ENCODE measurements at regions not wholly inside any gene's neighbourhood (a gene's known extent, or its start where the extent isn't known, plus 50 kb on each side); places are given as distances from the start of the nearest gene placed in this dataset.

DNA sequence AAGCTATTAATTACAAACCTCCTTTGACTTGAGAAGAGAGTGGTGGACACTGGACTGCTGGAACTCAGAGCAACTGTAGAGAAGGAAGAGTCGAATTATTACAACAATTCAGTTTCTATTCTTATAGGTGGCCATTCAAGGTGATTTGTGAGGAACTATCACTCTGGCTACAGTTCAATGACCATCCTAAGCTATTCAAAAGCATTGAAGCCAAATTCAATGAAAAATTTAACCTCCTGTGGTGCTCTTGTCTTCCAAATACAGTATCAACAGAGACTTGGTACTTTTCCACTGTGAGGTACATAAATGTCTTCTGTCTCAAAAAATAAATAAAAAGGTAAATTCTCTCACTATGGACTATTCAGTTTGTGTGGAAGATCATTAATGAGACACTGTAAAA, 513.3 kb upstream of the SEMA6D start:
- DNase-seq (ENCODE audit: low read depth, low spot score) = no peak
- no peak overlapping the region for H3K27ac ChIP-seq

DNA sequence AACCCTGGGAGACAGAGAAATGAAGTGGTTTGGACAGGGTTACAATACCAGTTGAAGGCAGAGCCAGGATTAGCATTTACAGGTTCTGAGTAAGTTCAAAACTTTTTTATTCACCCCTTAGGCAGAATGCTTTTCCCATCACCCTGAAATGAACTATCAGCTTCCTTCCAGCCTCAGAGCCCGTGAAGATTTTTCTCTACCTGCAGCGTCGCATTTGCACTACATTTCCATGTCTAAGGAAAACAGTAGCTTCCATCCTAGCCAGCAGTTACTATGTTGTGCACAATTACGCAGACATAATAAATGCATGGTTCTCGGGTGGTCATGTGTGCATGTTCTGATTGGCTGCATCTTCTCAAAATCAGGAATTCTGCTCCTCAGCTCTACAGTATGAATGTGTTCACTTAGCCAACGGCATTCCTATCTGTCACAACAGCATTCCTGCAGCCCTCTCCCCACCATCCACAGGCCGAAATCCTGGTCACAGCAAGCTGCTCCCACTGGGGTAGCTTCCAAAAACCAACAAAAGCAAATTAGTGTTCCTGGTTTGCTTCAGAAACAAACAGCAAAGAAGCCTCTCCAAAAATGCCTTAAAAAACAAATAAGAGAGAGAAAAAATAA, 510.8 kb upstream of the SEMA6D start:
- H3K27ac ChIP-seq = no peak overlapping the region
- no peak for DNase-seq (ENCODE audit: low read depth, low spot score)

DNA sequence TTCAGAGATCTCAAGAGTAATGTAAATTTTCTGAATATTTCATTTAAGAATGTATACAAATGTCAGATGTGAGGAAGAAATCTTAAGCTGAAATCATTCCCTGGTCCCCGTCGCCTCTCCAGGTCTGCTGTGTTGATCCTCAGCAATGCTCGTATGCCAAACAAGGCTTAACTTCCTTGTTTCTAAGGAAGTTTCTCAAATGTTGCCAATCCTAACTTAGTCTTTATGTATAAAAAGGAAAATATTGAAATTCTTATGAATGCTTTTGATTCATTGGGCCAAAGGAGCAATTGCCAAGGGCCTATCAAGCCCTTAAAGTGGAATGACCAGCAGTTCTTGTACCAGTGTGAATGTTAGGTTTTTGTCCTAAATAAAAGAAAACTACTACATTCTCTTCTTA, 507.7 kb upstream of the SEMA6D start:
- DNase-seq (ENCODE audit: low read depth, low spot score) = no peak

DNA sequence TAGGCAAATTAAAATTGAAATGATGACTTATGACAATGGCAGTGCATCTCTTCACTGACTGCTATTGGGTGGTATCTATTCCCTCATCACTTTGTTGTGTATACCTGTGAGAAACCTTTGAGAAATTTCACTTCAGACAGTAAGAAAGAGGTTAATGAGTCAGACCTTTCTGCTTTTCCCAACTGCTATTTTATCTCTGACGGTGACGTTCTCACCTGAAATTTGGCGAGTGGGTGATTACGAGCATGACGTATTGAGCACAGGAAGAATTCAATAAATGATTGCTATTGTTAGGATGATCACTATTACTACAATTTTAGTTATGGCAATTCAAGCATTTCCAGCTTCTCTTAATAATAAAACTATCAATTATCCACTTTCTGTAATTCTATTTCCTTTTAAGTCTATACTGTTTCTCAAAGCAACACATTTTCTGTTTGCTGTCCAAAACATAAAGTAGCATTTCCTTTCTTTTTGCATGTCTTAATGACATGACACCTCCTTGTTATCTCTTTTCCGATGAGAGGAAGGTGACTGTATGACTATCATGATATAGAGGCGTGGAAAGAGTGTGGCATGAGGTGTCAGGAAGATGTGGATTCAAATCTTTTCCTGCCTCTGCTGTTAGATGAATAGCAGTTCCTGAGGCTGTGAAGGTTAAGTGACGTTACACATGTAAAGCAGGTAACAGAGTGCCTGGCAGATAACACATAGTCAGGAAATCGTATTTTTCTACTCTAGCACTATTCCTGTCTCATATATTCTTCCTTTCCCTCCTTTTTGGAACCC, 504.9 kb upstream of the SEMA6D start:
- no peak for DNase-seq (ENCODE audit: low read depth, low spot score)
- no peak overlapping the region for H3K27ac ChIP-seq

More for the DNA sequence above, 507.7 kb upstream of the SEMA6D start:
- no peak overlapping the region for H3K27ac ChIP-seq

DNA sequence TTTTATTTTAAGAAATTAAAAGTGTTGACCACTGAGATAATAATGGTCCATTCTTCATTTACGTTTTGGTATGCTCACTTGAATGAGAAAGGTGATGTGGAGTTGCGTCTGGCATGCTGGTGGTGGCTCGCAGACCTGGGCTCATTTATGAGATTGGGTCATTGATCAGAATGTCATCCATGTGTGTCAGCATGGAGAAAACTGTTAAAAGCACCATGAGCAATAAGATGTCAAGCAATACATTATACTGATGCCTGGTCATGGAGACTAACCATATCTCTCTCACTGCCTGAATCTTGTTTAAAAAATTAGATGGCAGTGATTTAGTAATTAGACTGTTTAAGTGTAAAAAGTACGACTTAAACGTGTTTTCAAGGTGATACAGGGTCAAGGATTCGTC, 503.4 kb upstream of the SEMA6D start:
- no peak overlapping the region for H3K27ac ChIP-seq
- no peak for DNase-seq (ENCODE audit: low read depth, low spot score)

DNA sequence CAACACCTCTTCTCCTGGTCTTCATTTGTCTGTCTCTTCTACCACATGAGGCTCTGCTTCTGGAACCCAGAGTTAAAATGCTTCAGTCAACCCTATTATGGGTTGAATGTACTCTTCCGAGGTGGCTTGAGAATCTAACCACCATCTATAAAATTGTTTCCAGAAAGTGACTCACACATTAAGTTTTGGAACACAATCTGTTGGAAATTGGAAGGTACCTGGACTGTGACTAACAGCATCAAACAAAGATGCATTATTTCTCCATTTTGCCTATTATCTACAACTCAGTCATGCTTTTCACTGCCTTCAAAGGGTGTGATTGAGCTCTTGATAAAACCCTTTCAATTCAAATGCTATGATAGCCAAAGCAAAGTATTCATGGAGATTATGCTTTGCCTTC, 499.0 kb upstream of the SEMA6D start:
- DNase-seq (ENCODE audit: low read depth, low spot score) = no peak
- no peak overlapping the region for H3K27ac ChIP-seq

DNA sequence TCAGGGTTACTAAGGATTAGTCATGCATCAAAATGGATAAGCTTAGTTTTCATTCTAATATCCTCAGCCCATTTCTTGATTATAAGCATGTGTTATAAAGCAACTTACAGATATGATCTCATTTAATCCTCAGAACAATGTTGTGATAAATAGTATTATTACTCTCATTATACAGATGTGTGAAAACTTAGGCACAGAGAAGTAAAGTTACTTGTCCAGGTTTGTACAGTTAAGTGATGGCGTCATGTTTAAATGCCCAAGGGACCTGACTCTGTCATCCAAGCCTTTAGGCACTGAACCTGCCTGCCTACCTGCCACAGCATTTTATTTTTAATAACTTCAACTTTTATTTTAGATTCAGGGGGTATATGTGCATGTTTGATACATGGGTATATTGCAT, 472.9 kb upstream of the SEMA6D start:
- DNase-seq (ENCODE audit: low read depth, low spot score) = no peak
- no peak overlapping the region for H3K27ac ChIP-seq

DNA sequence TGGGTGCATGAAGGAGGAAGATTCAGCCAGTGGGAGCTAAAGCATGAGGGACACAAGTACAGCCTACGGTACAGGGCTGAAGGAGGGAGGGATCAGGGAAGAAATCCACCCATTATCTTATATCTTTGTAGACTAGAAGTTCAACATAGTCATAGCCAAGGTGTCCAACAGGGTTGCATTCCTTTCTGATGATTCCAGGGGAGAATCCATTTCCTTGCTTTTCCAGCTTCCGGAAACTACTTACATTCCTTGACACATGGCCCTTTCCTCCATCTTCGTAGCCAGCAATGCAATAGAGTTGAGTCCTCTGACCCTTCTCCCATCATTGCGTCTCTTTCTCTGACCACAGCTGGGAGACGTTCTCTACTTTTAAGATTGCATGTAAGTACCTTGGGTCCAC, 471.0 kb upstream of the SEMA6D start:
- H3K27ac ChIP-seq = no peak overlapping the region
- no peak for DNase-seq (ENCODE audit: low read depth, low spot score)

DNA sequence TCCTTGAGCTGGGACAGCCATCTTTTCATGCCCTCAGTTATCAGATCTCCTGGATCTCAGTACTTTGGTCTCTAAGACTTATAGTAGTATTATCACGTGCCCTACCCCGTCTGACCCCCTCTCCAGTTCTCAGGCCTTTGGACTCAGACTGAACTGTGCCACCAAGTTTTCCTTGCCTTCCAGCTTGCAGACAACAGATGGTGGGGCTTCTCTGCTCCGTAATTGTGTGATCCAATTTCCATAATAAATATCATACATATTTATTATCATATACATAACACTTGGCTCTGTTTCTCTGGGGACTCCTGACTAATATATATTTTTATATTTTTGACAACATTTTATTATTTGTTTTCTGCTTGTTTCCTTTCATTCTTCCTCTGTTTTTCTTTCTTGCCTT, 458.8 kb upstream of the SEMA6D start:
- no peak overlapping the region for H3K27ac ChIP-seq
- no peak for DNase-seq (ENCODE audit: low read depth, low spot score)

DNA sequence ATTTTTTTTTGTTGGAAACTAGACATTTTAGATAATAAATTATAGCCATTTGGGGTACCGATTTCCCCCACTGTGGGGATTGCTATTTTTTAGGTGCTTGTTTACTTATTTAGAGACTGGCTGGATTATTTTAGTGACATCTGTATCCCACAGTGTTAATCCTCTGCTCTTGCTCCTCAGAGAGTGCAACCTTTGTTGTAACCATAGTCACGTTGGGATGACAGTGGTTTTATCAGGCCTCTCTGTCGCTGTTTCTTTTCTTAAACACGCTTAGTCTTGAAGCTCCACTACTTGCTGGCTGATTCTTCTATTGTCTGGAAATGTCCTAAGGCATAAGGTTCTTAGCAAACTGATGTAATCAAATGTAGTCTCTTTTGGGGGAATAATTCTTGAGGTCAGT, 451.6 kb upstream of the SEMA6D start:
- H3K27ac ChIP-seq = no peak overlapping the region
- DNase-seq (ENCODE audit: low read depth, low spot score) = no peak

DNA sequence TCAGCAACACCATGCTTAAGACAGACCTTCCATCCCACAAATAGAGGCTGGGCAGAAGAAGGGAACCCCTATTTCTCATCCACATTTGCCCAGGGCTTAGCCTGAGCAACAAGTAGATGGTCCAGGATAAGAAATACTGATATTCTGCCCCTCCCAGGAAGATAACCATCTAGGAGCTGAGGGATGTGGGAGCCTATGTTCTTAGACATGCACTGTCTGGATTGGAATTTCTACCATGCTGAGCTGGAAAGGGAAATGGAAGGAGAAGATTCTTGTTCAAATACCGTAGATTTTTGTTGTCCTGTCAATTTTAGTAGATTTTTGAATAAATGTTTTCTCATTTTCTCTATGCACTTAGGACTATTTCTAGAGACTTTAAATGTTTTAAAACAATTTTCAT, 450.7 kb upstream of the SEMA6D start:
- no peak for DNase-seq (ENCODE audit: low read depth, low spot score)
- H3K27ac ChIP-seq = no peak overlapping the region

DNA sequence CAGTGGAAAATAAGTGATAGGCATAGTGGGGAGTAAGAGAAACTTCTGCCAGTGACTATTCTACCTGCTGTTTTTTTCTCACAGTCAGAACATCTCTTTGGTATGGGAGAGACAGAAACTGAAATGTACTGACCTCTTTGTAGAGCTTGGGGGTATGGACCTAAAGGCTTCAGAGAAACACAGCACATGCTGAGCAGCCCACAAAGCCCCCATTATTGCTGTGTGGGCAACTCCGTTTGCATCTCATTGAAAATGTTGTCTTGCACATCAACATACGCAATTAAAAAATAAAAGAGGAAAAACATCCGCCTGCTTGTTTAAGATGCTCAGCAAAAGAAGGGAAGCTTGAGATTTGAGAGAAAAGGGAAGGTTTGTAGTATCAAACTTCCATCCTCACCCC, 443.4 kb upstream of the SEMA6D start:
- no peak for DNase-seq (ENCODE audit: low read depth, low spot score)

DNA sequence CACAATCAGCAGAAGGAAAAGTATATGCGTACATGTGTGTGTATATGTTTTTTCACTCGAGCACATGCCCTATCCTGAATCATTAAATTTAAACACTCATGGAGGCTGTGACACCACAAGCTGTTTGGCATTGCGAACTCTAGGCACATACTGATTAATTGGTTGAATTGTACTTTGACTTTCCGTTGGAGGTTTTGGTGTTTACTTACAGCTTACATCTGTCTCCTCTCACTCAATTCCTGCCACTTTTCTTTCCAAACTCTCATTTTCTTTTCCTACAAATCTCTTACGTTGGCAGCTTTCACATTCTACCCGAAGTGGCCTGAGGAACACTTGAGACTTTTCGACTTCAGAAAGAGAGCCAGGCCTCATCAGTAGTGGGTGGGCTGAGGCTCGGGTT, 434.1 kb upstream of the SEMA6D start:
- DNase-seq (ENCODE audit: low read depth, low spot score) = no peak
- H3K27ac ChIP-seq = no peak overlapping the region

More for the DNA sequence above, 443.4 kb upstream of the SEMA6D start:
- no peak overlapping the region for H3K27ac ChIP-seq

DNA sequence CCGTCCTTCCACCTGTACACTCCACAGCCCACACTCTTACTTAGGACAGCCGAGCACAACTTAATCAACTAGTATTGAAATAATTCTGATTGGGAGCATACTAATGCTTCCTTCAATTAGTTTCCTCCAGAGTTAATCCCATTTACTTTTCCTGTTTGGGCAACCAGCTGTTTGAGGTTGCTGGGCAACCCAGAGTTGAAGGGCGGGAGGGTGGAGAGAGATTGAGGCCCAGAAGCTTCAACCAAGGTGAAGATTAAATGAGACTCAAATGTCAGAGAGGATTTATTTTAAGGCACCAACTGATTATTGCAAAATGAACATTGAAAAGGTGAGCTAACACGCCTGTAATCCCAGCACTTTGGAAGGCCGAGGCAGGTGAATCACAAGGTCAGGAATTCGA, 428.5 kb upstream of the SEMA6D start:
- DNase-seq (ENCODE audit: low read depth, low spot score) = no peak
- H3K27ac ChIP-seq = no peak overlapping the region

DNA sequence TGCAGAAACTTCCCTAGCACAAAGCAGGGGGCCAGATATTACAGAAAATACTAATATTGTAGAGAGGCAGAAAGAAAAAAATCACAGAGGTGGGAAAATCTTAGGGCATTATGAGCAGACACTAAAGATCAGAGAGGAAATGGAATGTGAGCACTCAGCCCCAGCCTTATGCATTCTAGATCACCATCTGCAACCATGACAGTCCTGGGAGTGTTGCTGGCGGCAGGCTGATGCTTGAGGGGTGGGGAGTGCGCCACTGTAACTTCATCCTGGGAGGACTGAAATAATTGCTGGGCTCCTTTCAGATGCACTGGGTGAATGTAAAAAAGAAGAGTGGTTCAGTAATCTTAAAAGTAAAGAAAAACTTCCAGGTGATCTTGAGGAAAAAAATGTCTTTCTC, 427.6 kb upstream of the SEMA6D start:
- H3K27ac ChIP-seq = no peak overlapping the region
- no peak for DNase-seq (ENCODE audit: low read depth, low spot score)

DNA sequence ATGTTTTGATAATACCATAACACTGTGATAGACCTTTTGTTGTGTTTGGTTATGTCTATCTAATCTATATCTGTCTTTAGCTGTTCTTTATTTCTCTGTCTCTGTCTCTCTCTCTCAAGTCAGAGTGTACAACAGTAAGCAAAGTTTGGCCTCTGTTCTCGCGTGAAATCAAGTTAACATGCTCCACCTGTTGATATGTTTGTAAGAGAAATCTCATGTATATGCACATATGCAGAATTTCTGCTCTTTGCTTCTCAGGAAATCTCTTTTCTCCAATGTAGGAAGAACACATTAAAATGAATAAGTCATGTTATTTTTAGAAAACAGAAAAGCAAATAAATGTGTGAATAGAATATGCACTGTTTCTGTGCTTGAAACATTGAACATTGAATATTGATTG, 425.5 kb upstream of the SEMA6D start:
- no peak overlapping the region for H3K27ac ChIP-seq
- DNase-seq (ENCODE audit: low read depth, low spot score) = no peak

DNA sequence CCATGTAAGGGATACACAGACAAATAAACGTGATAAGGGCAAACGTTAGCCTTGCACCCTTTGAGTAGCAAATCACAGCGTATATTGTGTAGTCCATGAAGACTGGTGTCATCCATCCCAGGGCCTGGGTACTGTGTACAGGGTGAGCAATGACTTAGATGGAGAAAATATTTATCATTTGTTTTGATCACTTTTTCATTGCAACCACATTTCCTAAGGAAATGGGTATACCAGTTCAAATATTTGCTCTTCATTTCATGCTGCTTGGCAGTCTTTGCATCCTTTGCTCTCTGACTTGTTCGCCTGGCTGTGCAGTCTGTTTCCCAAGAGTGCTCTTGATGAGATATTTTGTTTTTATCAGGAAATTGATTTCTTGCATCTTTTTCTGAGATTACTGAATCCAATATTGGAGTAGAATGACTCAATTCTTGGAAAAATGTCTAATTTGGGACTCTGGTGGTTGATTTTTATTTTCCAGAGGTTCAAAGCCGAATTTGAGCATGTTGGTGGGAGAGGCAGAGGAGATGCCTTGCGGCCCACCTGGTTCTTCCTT, 424.6 kb upstream of the SEMA6D start:
- H3K27ac ChIP-seq = no peak overlapping the region
- no peak for DNase-seq (ENCODE audit: low read depth, low spot score)

DNA sequence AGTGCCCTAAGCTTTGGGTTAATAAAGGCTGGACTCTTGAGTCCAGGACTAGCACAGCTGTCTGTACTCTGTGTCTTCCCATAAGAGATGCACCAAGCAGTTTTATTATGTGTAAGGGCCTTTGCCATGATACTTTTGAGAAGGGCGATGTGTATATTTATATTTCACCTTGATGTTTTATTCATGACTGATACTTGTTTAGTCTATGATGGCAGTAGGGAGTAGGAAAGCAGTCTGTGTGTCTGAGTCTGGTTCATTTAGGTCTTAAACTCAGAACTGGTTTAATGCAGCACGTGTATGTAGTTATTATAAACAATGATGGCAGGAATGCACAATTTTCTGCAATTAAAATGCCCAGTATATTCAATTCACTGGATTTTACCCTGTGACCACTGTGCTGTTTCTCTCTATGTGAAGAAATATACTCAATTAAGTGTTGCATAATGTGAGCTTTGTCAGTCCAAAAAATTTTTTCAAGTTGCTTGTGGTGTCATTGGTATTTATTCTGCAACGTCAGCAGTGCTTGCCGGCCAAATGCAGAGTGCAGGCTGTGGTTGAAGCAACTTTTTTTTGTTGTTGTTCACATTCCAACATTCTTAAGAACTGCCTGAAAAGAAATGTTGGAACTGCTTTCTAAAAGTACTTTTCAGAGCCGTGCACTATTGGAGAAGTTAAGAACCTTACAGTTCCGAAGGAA, 423.7 kb upstream of the SEMA6D start:
- DNase-seq (ENCODE audit: low read depth, low spot score) = no peak

DNA sequence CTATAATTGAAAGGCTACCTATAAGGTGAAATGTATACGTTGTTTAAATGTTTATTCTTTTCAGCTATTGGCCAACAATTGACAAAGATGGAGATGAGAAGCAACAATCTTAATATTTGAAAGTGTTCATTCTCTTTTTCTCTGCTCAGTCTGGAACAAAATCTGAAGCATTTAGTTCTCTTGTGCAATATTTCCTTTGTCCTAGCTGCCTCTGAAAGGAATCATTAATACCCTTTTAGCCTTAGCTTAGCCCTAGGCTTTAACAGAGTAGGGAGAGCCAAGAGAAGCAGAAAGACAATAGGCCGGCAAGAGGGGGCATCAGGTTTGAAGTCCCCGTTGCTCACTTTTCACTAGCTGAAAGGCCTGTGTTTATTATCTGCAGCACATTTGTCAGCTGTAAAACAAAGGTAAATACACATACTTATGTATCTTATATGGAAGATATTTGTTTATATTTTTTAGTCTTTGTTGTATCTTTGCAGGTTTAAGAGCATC, 422.5 kb upstream of the SEMA6D start:
- no peak for DNase-seq (ENCODE audit: low read depth, low spot score)
- H3K27ac ChIP-seq = no peak overlapping the region

More for the DNA sequence above, 423.7 kb upstream of the SEMA6D start:
- no peak overlapping the region for H3K27ac ChIP-seq

DNA sequence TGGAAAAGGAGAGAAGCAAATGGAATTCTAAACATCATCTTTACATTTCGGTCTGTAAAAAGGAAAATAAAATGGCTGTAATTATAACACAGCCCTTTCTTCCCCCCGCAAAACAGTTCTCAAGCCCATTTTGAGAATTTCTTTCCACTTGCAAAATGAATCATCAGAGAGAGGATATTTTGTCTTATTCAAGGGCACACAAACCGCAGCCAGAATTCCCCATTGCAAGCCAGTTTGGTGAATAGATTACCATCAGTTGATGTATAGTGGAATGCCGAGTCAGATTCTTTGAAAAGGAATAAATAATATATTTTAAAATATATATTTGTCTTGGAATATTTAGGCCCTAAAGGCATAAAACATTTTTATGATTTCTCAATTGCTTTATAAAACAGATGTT, 420.4 kb upstream of the SEMA6D start:
- no peak for DNase-seq (ENCODE audit: low read depth, low spot score)
- no peak overlapping the region for H3K27ac ChIP-seq

DNA sequence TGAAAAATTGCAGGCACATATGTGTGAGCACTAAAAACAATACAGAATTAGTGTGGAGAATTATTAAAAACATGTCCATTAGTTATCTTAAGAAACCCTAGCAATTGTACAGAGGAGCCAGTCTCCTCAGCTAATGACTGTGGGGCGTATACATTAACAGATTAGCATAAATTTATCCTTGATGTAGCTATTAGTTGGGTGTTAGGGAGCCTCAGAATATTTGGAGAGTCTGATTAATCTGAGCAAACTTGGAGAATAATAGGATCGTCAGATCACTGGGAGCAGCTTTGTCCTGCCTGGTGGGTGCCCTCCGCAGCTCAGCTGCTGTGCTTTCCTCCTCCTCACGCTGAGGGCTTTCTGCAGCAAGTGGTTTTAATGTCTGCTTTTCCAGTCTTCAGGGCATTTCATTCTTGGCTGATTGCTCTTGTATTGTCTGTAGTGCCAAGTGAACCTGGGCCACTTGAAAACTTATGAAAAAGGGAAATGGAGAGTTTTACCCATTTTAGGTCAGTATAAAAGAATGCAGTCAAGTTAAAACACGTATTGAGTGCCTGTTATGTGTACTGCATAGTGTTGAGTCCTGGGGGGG, 417.4 kb upstream of the SEMA6D start:
- H3K27ac ChIP-seq = no peak overlapping the region
- DNase-seq (ENCODE audit: low read depth, low spot score) = no peak

Data from epithelial cell of prostate (primary cell).